ENCODE measurements at regions not wholly inside any gene's neighbourhood (a gene's known extent, or its start where the extent isn't known, plus 50 kb on each side); places are given as distances from the start of the nearest gene placed in this dataset.

GRCh38 chr1:196152975-196153374 lies 455.3 kb downstream of the KCNT2 start:
- TF ChIP-seq, protein P1, sequence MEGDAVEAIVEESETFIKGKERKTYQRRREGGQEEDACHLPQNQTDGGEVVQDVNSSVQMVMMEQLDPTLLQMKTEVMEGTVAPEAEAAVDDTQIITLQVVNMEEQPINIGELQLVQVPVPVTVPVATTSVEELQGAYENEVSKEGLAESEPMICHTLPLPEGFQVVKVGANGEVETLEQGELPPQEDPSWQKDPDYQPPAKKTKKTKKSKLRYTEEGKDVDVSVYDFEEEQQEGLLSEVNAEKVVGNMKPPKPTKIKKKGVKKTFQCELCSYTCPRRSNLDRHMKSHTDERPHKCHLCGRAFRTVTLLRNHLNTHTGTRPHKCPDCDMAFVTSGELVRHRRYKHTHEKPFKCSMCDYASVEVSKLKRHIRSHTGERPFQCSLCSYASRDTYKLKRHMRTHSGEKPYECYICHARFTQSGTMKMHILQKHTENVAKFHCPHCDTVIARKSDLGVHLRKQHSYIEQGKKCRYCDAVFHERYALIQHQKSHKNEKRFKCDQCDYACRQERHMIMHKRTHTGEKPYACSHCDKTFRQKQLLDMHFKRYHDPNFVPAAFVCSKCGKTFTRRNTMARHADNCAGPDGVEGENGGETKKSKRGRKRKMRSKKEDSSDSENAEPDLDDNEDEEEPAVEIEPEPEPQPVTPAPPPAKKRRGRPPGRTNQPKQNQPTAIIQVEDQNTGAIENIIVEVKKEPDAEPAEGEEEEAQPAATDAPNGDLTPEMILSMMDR (IDR thresholded peaks at IDR 0.05) = no peak
- TF ChIP-seq EZH2phosphoT487 (IDR thresholded peaks at IDR 0.05) = no peak

Measured in neural progenitor cell (in vitro differentiated cells).